SU-DHL-6 (cell line): ENCODE measurements at regions not wholly inside any gene's neighbourhood (a gene's known extent, or its start where the extent isn't known, plus 50 kb on each side); places are given as distances from the start of the nearest gene placed in this dataset.

Experiments used
- CTCF ChIP-seq: fragments of 200-600 bp; sonication (generic); IDR thresholded peaks from one replicate; pipeline ENCODE4 v1.5.1; 2017; ENCODE audit warnings: antibody characterized with exemption, mild to moderate bottlenecking, low read length, moderate library complexity; ENCODE audit not compliant: insufficient read depth, poor library complexity, severe bottlenecking
- EZH2phosphoT487 ChIP-seq: fragments of 200-600 bp; sonication (generic), shearing (Covaris generic); conservative IDR thresholded peaks from 2 replicates; pipeline ENCODE4 v1.6.1; 2018; ENCODE audit warnings: mild to moderate bottlenecking, antibody characterized with exemption, low read length, moderate library complexity, mixed read lengths

GRCh38 chr3:177816667-177817208 lies 619.5 kb upstream of the TBL1XR1 start:
- TF ChIP-seq CTCF (no peak), EZH2phosphoT487 (no peak)
